ENCODE measurements at regions not wholly inside any gene's neighbourhood (a gene's known extent, or its start where the extent isn't known, plus 50 kb on each side); places are given as distances from the start of the nearest gene placed in this dataset.

DNA sequence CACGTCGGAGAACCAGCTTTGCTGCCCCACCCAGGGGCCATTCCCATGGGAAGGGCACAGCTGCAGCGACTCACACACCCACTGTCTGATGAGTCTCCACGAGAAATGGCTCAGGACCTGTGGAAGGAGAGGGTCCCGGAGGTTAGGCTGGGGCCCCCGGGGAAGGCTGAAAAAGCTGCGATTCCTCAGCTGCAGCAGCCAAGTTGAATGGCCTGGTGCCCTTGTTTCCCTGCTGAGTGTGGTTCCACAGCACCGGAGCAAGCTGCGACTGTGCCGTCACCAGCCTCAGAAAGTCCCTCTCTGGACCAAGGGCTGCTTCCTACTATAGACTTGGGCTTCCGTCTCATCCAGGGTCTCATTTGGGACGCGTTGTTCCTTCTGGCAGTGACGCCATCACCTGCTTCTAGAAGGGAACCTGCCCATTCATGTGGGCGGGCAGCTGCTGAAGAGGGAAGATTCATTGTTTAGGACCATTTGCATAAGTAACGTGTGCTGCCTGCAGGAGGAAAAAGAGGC lies 180.2 kb downstream of the INHBB start:
- Mint-ChIP-seq H3K27me3 (peaks cover 51% of the 10 kb centered on the region), H3K4me3 (no peak overlapping the region), H3K36me3 (ENCODE audit: insufficient read depth) (no peaks in the 10 kb centered on the region), H3K4me1 (no peaks in the 10 kb centered on the region), H3K9me3 (no peaks in the 10 kb centered on the region), H3K27ac (ENCODE audit: low read depth) (no peak overlapping the region)
- ATAC-seq (replicated peaks; ENCODE audit: extremely low read depth, poor library complexity, severe bottlenecking) (no peak), DNase-seq (ENCODE audit: low spot score in 2 of 2) (no peak)

DNA sequence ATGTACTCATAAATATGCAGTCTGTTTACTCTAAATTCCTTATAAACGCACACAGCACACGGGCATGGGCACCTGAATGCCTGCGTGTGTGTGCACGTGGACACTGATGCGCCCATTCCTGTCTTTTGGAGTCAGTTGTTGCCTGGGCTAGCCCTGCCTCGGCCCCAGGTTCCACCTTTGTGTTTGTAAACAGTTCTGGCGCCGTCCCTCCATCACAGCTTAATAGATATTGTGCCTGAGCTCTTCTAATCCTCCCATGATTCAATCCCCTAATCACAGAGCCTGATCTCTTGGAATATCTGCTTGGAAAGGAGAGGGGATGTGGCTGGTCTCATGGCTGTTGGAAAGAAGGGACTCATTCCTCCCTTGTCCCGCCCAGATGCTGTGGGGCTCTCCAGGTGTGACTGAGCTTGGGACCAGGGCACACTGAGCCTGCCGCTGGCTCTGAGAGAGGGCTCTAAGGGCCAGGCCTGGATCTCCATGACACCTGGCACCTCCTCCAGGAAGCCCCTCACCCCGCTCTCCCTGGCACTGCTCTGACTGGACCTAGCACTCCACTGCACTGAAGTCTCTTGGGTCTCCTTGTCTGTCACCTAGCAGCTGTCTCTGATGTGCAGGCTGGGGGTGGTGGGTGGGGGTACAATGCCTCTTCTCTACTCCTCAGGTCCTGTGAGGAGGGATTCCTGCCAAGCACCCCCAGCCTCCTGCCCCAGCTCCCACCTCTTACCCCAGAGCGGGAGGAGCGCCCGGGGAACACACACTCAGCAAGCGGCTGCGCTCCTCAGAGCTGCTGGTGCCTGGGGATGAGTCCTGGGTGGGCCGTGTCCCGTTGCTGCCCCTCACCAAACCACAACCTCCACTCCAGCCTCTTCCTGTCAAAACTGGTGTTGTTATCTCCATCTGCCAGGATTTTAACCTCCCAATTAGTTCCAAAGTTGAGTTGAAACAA lies 181.3 kb downstream of the INHBB start:
- no peaks in the 10 kb centered on the region for H3K4me1 Mint-ChIP-seq
- DNase-seq (ENCODE audit: low spot score in 2 of 2) (no peak), ATAC-seq (replicated peaks; ENCODE audit: extremely low read depth, poor library complexity, severe bottlenecking) (no peak)
- no peaks in the 10 kb centered on the region for H3K9me3 Mint-ChIP-seq
- H3K36me3 Mint-ChIP-seq (ENCODE audit: insufficient read depth) = no peaks in the 10 kb centered on the region
- H3K27me3 Mint-ChIP-seq = peaks cover 40% of the 10 kb centered on the region
- H3K4me3 Mint-ChIP-seq = no peak overlapping the region
- no peak overlapping the region for H3K27ac Mint-ChIP-seq (ENCODE audit: low read depth)

DNA sequence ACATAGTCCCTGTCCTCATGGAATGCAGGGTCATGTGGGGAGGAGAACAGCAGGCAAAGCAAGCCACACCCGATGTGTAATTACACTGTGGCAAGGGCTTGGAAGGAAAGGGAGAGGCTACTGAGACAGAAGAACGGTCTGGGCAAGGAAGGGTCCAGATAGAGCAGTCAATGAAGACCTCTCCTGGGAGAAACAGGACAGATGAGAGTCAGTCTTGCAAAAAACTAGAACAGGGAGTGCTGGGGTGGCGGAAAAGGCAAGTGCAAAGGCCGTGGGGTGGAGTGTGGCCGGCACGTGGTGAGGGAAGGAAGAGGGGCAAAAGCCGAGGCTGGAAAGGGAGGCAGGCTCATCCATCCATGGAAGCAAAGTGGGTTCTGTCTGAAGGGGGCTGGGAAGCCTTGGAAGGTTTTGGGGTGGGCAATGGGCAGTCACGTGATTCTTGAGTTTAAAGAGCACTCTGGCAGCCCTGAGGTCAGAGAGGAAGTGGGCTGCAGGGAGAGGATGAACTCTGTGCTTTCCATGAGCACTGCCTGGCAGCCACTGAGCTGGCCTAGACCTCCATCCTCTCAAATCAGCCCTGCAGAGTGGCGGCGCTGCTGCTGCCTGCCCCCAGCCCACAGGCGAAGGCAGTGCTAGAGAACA lies 182.2 kb downstream of the INHBB start:
- Mint-ChIP-seq H3K4me1 (no peaks in the 10 kb centered on the region), H3K27ac (ENCODE audit: low read depth) (no peak overlapping the region), H3K36me3 (ENCODE audit: insufficient read depth) (no peaks in the 10 kb centered on the region), H3K27me3 (peaks cover 33% of the 10 kb centered on the region), H3K4me3 (no peak overlapping the region), H3K9me3 (no peaks in the 10 kb centered on the region)
- DNase-seq (ENCODE audit: low spot score in 2 of 2) = no peak
- ATAC-seq (replicated peaks; ENCODE audit: extremely low read depth, poor library complexity, severe bottlenecking) = no peak

DNA sequence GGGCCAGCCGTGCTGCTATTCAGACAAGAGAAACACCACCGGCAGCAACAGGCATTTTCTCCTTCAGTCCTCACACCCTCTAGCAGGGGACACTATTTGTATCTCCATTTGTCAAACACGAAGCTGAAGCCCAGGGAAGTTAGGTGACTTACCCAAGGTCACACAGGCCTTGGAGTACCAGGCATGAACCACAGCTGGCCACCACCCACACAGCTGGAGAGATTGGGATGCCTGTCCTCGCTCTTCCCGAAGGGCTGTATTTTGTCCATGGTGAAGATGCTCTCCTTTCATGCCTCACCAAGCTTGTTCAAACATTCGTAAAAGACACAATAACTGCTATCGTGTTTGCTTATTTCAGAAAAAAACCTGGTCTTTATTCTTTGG lies 182.7 kb downstream of the INHBB start:
- no peaks in the 10 kb centered on the region for H3K36me3 Mint-ChIP-seq (ENCODE audit: insufficient read depth)
- DNase-seq (ENCODE audit: low spot score in 2 of 2) (no peak), ATAC-seq (replicated peaks; ENCODE audit: extremely low read depth, poor library complexity, severe bottlenecking) (no peak)
- no peak overlapping the region for H3K27ac Mint-ChIP-seq (ENCODE audit: low read depth)
- H3K4me1 Mint-ChIP-seq = no peaks in the 10 kb centered on the region
- no peaks in the 10 kb centered on the region for H3K9me3 Mint-ChIP-seq
- H3K4me3 Mint-ChIP-seq = no peak overlapping the region
- peaks cover 28% of the 10 kb centered on the region for H3K27me3 Mint-ChIP-seq

DNA sequence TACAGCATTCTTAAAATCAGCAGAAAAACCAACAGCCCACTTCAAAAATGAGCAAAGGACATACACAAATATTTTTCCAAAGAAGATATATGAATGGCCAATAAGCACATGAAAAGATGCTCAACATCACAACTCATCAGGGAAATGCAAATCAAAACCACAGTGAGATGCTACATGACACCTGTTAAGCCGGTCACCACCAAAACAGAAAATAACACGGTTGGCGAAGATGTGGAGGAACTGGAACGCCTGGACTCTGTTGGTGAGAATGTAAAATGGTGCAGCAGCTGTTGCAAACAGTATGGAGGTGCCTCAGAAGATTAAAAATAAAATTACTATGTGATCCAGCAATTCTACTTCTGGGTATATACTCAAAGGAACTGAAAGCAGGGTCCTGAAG lies 184.8 kb downstream of the INHBB start:
- ATAC-seq (replicated peaks; ENCODE audit: extremely low read depth, poor library complexity, severe bottlenecking) (no peak), DNase-seq (ENCODE audit: low spot score in 2 of 2) (no peak)
- Mint-ChIP-seq H3K27me3 (peaks cover 16% of the 10 kb centered on the region), H3K27ac (ENCODE audit: low read depth) (no peak overlapping the region), H3K9me3 (no peaks in the 10 kb centered on the region), H3K4me1 (no peaks in the 10 kb centered on the region), H3K4me3 (no peak overlapping the region), H3K36me3 (ENCODE audit: insufficient read depth) (no peaks in the 10 kb centered on the region)

DNA sequence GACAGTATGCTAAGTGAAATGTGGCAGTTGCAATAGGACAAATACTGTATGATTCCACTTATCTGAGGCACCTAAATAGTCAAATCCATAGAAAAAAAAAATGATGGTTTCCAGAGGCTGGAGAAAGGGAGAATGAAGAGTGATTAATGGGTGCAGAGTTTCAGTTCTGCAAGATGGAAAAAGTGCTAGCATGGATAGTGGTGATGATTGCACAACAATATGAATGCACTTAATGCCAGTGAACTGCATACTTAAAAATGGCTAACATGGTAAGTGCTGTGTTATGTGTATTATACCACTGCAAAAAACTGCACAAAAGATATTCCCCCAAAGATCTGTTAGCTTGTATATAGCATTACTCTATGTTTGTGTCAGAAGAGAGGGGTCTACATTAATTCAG lies 185.4 kb downstream of the INHBB start:
- no peak overlapping the region for H3K4me3 Mint-ChIP-seq
- H3K27ac Mint-ChIP-seq (ENCODE audit: low read depth) = no peak overlapping the region
- no peaks in the 10 kb centered on the region for H3K36me3 Mint-ChIP-seq (ENCODE audit: insufficient read depth)
- H3K4me1 Mint-ChIP-seq = no peaks in the 10 kb centered on the region
- peaks cover 16% of the 10 kb centered on the region for H3K27me3 Mint-ChIP-seq
- DNase-seq (ENCODE audit: low spot score in 2 of 2) (no peak), ATAC-seq (replicated peaks; ENCODE audit: extremely low read depth, poor library complexity, severe bottlenecking) (no peak)
- H3K9me3 Mint-ChIP-seq = no peaks in the 10 kb centered on the region

DNA sequence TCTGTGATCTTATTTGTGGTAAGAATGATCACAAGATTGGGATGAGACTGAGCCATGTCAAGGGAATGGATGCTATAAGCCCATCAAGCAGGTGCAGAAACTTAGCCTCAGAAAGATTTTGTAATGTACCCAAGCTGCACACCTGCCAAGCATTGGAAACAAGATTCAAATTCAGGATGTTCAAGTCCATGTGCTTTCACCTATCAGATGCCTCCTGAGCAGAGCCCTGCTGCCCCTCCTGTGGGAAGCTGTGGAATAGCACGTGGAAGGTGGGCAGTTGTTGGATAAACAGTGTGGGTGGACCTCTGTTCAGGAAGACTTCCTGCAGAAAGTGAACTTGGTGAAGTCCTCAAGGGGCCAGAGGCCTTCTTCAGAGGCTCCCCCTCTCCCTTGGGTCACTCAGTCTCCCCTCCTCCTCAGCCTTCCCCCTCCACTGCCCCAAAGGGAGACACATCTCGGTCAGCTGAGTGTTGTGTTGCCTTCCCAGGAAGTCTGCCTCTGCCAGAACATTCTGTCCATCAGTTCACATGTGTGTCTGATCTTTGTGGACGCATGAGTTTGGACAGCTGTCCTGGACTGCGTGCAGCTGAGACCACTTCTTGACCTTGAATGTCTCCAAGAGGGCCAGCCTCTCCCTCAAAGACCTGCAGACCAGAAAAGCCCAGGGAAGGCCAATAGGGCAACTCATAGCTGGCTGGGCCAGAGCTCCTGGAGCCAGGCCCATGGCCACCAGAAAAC lies 186.1 kb downstream of the INHBB start:
- H3K36me3 Mint-ChIP-seq (ENCODE audit: insufficient read depth) = no peaks in the 10 kb centered on the region
- no peak for ATAC-seq (replicated peaks; ENCODE audit: extremely low read depth, poor library complexity, severe bottlenecking)
- no peak overlapping the region for H3K27ac Mint-ChIP-seq (ENCODE audit: low read depth)
- no peaks in the 10 kb centered on the region for H3K4me1 Mint-ChIP-seq
- H3K4me3 Mint-ChIP-seq = no peak overlapping the region
- peaks cover 16% of the 10 kb centered on the region for H3K27me3 Mint-ChIP-seq
- no peak for DNase-seq (ENCODE audit: low spot score in 2 of 2)
- H3K9me3 Mint-ChIP-seq = no peaks in the 10 kb centered on the region

DNA sequence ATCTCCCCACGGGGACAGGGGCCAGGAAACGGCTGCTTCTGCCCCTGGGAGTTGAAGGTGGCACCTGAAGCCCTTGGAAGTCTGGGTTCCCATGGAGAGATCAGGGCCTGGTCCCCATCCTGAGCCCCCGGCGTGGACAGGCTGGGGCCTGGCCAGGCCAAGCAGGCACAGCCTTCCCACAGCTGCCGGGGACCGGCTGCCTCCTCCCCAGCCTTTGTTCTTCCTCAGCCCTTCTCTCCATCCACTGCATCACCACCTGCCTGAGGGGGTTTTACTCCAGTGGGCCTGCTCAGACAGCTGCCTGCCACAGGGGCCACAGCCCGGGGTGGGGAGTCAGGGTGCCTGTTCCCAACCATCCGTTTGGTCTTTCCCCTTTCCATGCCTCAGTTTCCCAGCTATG lies 187.7 kb downstream of the INHBB start:
- Mint-ChIP-seq H3K4me3 (no peak overlapping the region), H3K27ac (ENCODE audit: low read depth) (no peak overlapping the region), H3K36me3 (ENCODE audit: insufficient read depth) (no peaks in the 10 kb centered on the region), H3K27me3 (peaks cover 1% of the 10 kb centered on the region), H3K4me1 (no peaks in the 10 kb centered on the region), H3K9me3 (no peaks in the 10 kb centered on the region)
- no peak for DNase-seq (ENCODE audit: low spot score in 2 of 2)
- ATAC-seq (replicated peaks; ENCODE audit: extremely low read depth, poor library complexity, severe bottlenecking) = no peak

DNA sequence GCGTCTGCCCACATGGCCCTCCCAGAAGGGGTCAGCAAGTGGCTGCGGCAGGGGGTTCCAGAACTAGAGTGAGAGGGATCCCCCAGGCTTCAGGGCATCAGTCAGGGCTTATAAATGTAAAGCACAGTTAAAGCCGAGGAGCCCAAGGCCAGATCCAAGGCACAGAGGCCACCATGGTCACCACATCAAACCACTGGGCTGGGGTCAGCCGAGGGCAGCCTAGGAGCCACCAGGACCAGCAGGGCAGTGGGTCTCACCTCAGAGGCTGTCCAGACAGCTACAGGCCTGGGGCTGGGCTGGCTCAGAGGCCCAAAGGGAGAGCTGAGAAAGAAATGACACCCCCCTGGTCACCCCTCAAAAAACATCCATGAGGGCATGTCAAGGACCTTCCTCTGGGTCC lies 188.5 kb downstream of the INHBB start:
- Mint-ChIP-seq H3K4me3 (no peak overlapping the region), H3K4me1 (no peaks in the 10 kb centered on the region), H3K36me3 (ENCODE audit: insufficient read depth) (no peaks in the 10 kb centered on the region), H3K27ac (ENCODE audit: low read depth) (no peak overlapping the region), H3K9me3 (no peaks in the 10 kb centered on the region), H3K27me3 (no peaks in the 10 kb centered on the region)
- no peak for DNase-seq (ENCODE audit: low spot score in 2 of 2)
- ATAC-seq (replicated peaks; ENCODE audit: extremely low read depth, poor library complexity, severe bottlenecking) = no peak

DNA sequence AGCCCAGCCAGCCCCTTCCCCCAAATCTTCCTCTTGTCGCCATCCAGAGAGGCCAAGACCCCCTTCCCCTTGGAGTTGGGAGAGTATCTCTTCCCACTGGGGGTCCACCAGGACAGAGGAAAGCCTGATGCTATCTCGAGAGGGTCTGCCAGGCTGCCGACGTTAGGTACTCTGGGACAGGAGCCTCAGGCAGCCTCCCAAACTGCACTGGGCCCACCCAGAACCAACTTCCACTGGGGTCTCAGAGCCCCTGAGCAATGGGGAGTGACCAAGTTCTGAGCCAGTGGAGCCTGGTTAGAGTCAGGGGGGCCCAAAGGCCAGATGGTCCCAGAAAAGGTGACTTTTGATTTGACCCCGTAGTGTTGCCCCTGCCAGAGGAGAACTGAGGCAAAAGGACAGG lies 189.1 kb downstream of the INHBB start:
- no peaks in the 10 kb centered on the region for H3K9me3 Mint-ChIP-seq
- no peaks in the 10 kb centered on the region for H3K27me3 Mint-ChIP-seq
- no peak overlapping the region for H3K4me3 Mint-ChIP-seq
- H3K4me1 Mint-ChIP-seq = no peaks in the 10 kb centered on the region
- no peak overlapping the region for H3K27ac Mint-ChIP-seq (ENCODE audit: low read depth)
- ATAC-seq (replicated peaks; ENCODE audit: extremely low read depth, poor library complexity, severe bottlenecking) = no peak
- DNase-seq (ENCODE audit: low spot score in 2 of 2) = no peak
- H3K36me3 Mint-ChIP-seq (ENCODE audit: insufficient read depth) = no peaks in the 10 kb centered on the region

DNA sequence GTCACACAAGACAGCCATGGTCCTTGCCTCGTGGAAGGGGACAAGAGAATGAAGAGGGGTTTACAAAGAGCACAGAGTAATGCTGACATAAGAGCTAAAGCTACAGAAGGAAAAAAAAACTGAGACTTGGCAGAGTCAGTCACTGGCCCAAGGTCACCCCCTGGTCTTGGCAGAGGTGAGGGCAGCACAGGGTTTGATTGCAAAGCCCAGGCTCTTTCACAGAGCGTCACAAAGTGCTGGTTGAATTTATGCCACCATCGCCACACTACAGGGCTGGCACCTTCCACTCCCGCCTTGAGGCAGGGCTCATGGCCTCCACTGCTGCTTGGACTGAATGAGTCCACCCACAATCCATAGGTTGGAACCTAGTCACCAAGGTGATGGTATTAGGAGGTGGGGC lies 190.2 kb downstream of the INHBB start:
- ATAC-seq (replicated peaks; ENCODE audit: extremely low read depth, poor library complexity, severe bottlenecking) = no peak
- no peak overlapping the region for H3K27ac Mint-ChIP-seq (ENCODE audit: low read depth)
- DNase-seq (ENCODE audit: low spot score in 2 of 2) = no peak
- H3K27me3 Mint-ChIP-seq = no peaks in the 10 kb centered on the region
- H3K9me3 Mint-ChIP-seq = no peaks in the 10 kb centered on the region
- no peaks in the 10 kb centered on the region for H3K36me3 Mint-ChIP-seq (ENCODE audit: insufficient read depth)
- H3K4me1 Mint-ChIP-seq = no peaks in the 10 kb centered on the region
- H3K4me3 Mint-ChIP-seq = no peak overlapping the region

DNA sequence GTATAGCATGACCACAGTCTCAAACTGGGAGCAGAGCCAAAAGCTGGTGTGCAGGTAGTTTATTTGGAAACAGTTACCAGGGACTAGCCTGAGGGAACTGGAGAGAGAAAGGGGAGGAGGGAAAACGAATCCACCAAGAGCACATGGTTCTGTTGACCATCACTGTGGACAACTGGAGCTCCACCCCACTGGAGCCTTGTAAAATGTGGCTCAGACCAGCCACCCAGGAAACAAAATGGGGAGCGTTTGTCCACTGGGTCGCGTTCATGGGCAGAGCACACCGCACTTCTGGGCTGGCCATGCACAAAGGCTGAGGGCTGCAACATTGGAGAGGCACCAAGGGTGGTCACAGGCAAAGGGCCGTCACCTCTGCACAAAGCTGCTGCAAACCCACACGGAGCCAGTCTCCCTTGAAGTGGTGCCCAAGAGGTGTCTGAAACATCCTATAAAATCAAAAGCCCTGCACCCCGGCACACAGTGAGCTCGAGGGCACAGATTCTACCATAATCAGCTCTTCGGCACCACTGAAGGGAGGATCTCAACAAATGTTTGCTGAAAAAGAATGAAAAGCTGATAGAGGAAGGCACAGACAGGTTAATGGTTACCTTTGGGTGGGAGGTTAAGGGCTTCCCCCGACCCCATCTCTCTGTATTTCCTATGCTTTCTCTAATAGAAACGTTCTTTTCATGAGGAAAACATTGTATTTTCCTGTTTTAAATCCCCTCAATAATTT lies 192.9 kb downstream of the INHBB start:
- Mint-ChIP-seq H3K36me3 (ENCODE audit: insufficient read depth) (no peaks in the 10 kb centered on the region), H3K27ac (ENCODE audit: low read depth) (no peak overlapping the region), H3K9me3 (no peaks in the 10 kb centered on the region), H3K4me1 (no peaks in the 10 kb centered on the region), H3K4me3 (no peak overlapping the region), H3K27me3 (peaks cover 2% of the 10 kb centered on the region)
- DNase-seq (ENCODE audit: low spot score in 2 of 2) = no peak
- ATAC-seq (replicated peaks; ENCODE audit: extremely low read depth, poor library complexity, severe bottlenecking) = no peak
